GM12865 (cell line): ENCODE measurements at regions not wholly inside any gene's neighbourhood (a gene's known extent, or its start where the extent isn't known, plus 50 kb on each side); places are given as distances from the start of the nearest gene placed in this dataset.
"Not testable (repeated sequence)": the region's sequence is repeated elsewhere in the genome, so short reads cannot be mapped to it uniquely, and the experiment has no call there.

Experiments used
- DNase-seq: peaks from one replicate; pipeline ENCODE4 v3.0.0; 2010; ENCODE audit warnings: low read depth
- H3K4me3 ChIP-seq: 2 replicates; pipeline ENCODE4 v1.5.1; 2011; ENCODE audit warnings: mild to moderate bottlenecking, low read depth, low read length, control low read depth
- CTCF ChIP-seq: IDR thresholded peaks from 2 replicates; pipeline ENCODE4 v1.5.1; 2011; ENCODE audit warnings: low read length, control low read depth, low read depth, inconsistent platforms; ENCODE audit not compliant: insufficient read depth; ENCODE audit errors: missing control alignments

- H3K4me3 ChIP-seq, result no peak overlapping the region
- no peak for DNase-seq
- TF ChIP-seq CTCF, result no peak
These were observed 149.8 kb upstream of the TNFSF11 start for GRCh38 chr13:42424182-42424581.

- DNase-seq, result no peak
- TF ChIP-seq CTCF, result no peak
- no peak overlapping the region for H3K4me3 ChIP-seq
These were observed 128.6 kb upstream of the TNFSF11 start for GRCh38 chr13:42445354-42445753.

GRCh38 chr13:42446597-42446996, 127.4 kb upstream of the TNFSF11 start:
- not testable (repeated sequence) for H3K4me3 ChIP-seq, DNase-seq

- DNase-seq, result no peak
- TF ChIP-seq CTCF, result no peak
- no peak overlapping the region for H3K4me3 ChIP-seq
These were observed 120.8 kb upstream of the TNFSF11 start for GRCh38 chr13:42453091-42453645.

- no peak for TF ChIP-seq CTCF
- no peak for DNase-seq
These were observed 119.2 kb upstream of the TNFSF11 start for GRCh38 chr13:42454749-42455148.

GRCh38 chr13:42458193-42458592, 115.8 kb upstream of the TNFSF11 start:
- no peak for DNase-seq
- TF ChIP-seq CTCF, result no peak
- no peak overlapping the region for H3K4me3 ChIP-seq

More at GRCh38 chr13:42454749-42455148, 119.2 kb upstream of the TNFSF11 start:
- no peak overlapping the region for H3K4me3 ChIP-seq

GRCh38 chr13:42466123-42466522, 107.8 kb upstream of the TNFSF11 start:
- H3K4me3 ChIP-seq, result no peak overlapping the region
- TF ChIP-seq CTCF, result no peak
- no peak for DNase-seq
